Peyer's patch (tissue), 4 donors: ENCODE measurements at regions not wholly inside any gene's neighbourhood (a gene's known extent, or its start where the extent isn't known, plus 50 kb on each side); places are given as distances from the start of the nearest gene placed in this dataset.

Source experiments
- CTCF ChIP-seq, 6 experiments: fragments of 450-650 bp in 4 of 6; fragments of 200-600 bp in 2 of 6; sonication (generic) in 1 of 6; IDR thresholded peaks; one replicate each; pipeline ENCODE4 v1.5.1; 2017 to 2019; ENCODE audit warnings: antibody characterized with exemption in 6 of 6, mild to moderate bottlenecking in 3 of 6, moderate library complexity in 1 of 6
- POLR2A ChIP-seq, 2 donors: fragments of 450-650 bp; IDR thresholded peaks; one replicate each; pipeline ENCODE4 v1.5.1; 2017; ENCODE audit warnings: antibody characterized with exemption in 2 of 2, mild to moderate bottlenecking in 2 of 2, moderate library complexity in 2 of 2

- TF ChIP-seq CTCF (IDR thresholded peaks at IDR 0.05) (no peak), POLR2A (IDR thresholded peaks at IDR 0.05) (no peak)
Observed at GRCh38 chr4:25503779-25504178, 126.7 kb downstream of the ANAPC4 start.
